ENCODE measurements at regions not wholly inside any gene's neighbourhood (a gene's known extent, or its start where the extent isn't known, plus 50 kb on each side); places are given as distances from the start of the nearest gene placed in this dataset.

DNA sequence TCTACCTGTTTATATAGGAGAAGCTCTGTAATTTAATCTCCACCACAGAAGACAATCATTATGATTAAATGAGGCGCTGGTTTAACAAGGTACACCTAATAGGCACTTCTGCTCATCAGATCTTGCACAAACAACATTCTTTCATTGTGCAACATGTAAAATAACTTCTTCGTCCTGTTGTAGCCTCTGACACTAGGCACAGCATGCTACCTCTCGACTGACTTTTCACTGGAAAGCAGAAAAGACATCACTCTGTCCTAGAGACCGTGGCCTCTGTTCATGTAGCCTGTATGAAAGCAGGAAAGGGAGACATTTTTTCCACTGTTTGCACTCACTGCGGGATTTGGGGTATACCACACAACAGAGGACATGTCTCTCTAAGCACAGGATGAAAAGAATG lies 316.5 kb downstream of the IRS1 start:
- TF ChIP-seq YY1 (IDR thresholded peaks at IDR 0.05; ENCODE audit: insufficient read depth, insufficient read length): no peak
- TF ChIP-seq ZNF274 (IDR thresholded peaks at IDR 0.05; ENCODE audit: low read depth, low read length): no peak
- no peak for TF ChIP-seq SUZ12 (IDR thresholded peaks at IDR 0.05; ENCODE audit: extremely low read depth, insufficient read depth, insufficient read length)
